ENCODE measurements at regions not wholly inside any gene's neighbourhood (a gene's known extent, or its start where the extent isn't known, plus 50 kb on each side); places are given as distances from the start of the nearest gene placed in this dataset.

DNA sequence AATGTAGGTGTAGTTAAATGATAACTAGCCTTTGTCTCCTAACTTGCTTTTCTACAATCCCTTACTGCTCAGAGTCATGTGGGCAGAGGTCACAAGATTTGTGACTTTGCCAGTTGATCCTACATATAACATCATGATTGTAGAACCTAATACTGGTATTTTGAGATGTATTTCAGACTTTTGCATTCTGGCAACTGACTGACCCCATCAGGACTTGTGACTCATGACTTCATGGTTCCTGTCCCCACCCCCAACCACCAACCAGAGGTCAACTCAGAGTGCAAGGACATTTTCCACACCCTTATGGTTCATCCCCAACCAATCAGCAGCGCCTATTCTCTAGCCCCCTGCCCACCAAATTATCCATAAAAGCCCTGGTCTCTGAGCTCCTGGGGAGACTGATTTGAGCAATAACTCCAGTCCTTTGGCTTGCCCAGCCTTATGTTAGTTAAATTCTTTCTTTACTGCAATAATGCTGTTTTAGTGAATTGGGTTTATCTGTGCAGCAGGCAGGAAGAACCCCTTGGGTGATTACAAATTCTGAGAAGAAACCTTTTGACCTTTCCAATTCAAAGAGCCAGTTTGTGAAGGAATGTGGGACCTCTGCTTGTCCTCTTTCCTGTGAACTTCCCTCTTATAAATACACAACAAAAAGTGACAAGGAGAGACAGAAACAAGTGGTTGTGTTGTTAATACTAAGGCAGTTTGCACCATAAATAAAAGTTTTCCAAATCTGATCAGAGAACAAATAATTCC is 588.7 kb downstream of the UTRN start:
- H3K4me1 ChIP-seq, result no peaks in the 10 kb centered on the region
- WGBS, 5 donors, result 67 to 88% (median 74%) methylated on average over 1 of the region's 1 CpG
- H3K4me3 ChIP-seq, result no peak overlapping the region
- no peaks in the 10 kb centered on the region for H3K9me3 ChIP-seq
- DNase-seq, result no peak
- no peak overlapping the region for H3K27ac ChIP-seq
- TF ChIP-seq, protein P1, sequence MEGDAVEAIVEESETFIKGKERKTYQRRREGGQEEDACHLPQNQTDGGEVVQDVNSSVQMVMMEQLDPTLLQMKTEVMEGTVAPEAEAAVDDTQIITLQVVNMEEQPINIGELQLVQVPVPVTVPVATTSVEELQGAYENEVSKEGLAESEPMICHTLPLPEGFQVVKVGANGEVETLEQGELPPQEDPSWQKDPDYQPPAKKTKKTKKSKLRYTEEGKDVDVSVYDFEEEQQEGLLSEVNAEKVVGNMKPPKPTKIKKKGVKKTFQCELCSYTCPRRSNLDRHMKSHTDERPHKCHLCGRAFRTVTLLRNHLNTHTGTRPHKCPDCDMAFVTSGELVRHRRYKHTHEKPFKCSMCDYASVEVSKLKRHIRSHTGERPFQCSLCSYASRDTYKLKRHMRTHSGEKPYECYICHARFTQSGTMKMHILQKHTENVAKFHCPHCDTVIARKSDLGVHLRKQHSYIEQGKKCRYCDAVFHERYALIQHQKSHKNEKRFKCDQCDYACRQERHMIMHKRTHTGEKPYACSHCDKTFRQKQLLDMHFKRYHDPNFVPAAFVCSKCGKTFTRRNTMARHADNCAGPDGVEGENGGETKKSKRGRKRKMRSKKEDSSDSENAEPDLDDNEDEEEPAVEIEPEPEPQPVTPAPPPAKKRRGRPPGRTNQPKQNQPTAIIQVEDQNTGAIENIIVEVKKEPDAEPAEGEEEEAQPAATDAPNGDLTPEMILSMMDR (IDR thresholded peaks at IDR 0.05), result no peak
- TF ChIP-seq POLR2A (IDR thresholded peaks at IDR 0.05), result no peak
- TF ChIP-seq POLR2AphosphoS5 (IDR thresholded peaks at IDR 0.05), result no peak
- no peak for TF ChIP-seq EP300 (IDR thresholded peaks at IDR 0.05)
- H3K27me3 ChIP-seq, result no peaks in the 10 kb centered on the region
- intact Hi-C loops (cut with DNase I; ENCODE audit: low total_unique reads), result no loop called here
- H3K36me3 ChIP-seq, result no peaks in the 10 kb centered on the region

DNA sequence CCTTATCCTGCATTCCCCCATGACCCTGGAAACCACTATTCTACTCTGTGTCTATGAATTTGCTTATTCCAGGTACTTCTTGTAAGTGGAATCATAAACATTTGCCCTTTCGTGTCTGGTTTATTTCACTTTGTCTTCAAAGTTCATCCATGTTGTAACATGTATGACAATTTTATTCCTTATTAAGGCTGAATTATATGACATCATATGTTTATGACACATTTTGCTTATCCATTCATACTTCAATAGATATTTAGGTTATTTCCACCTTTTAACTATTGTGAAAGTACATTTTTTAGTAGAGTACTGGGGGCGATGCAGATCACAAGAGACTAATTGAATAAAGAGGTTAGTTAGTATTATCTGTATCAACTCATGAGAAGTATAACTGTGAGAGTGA is 591.6 kb downstream of the UTRN start:
- no peak for TF ChIP-seq POLR2A (IDR thresholded peaks at IDR 0.05)
- TF ChIP-seq POLR2AphosphoS5 (IDR thresholded peaks at IDR 0.05), result no peak
- TF ChIP-seq EP300 (IDR thresholded peaks at IDR 0.05), result no peak
- TF ChIP-seq, protein P1 (IDR thresholded peaks at IDR 0.05), result no peak

DNA sequence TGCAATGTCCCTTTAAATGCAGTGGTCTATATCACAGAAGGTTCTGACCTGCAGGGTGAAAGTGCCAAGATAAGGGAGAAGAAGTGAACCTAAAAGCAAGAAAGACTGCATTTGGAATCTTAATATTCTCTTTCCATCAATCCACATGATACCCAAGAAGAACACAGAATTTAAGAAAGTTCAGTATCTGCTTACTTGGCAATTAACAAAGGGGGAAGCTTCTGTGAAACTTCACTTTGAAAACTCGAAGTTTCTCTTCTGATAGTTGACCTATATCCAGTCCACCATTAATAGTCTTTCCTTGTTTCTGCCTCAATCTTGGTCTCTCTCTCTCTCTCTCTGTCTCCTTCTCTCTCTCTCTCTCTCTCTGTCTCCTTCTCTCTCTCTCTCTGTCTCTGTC is 592.0 kb downstream of the UTRN start:
- 37 to 65% (median 53%) methylated on average over 1 of the region's 1 CpG for WGBS, 5 donors
- DNase-seq, result no peak
- no peak for TF ChIP-seq POLR2AphosphoS5 (IDR thresholded peaks at IDR 0.05)
- TF ChIP-seq EP300 (IDR thresholded peaks at IDR 0.05), result no peak
- TF ChIP-seq, protein P1 (IDR thresholded peaks at IDR 0.05), result no peak
- TF ChIP-seq POLR2A (IDR thresholded peaks at IDR 0.05), result no peak

More for the DNA sequence above, 591.6 kb downstream of the UTRN start:
- H3K4me3 ChIP-seq, result no peak overlapping the region
- H3K27me3 ChIP-seq, result no peaks in the 10 kb centered on the region
- H3K9me3 ChIP-seq, result no peaks in the 10 kb centered on the region
- no peaks in the 10 kb centered on the region for H3K4me1 ChIP-seq
- no peak for DNase-seq
- WGBS, 5 donors, result 91 to 98% (median 93%) methylated on average over 2 of the region's 2 CpGs
- H3K27ac ChIP-seq, result no peak overlapping the region
- H3K36me3 ChIP-seq, result no peaks in the 10 kb centered on the region
- intact Hi-C loops (cut with DNase I; ENCODE audit: low total_unique reads), result no loop called here

DNA sequence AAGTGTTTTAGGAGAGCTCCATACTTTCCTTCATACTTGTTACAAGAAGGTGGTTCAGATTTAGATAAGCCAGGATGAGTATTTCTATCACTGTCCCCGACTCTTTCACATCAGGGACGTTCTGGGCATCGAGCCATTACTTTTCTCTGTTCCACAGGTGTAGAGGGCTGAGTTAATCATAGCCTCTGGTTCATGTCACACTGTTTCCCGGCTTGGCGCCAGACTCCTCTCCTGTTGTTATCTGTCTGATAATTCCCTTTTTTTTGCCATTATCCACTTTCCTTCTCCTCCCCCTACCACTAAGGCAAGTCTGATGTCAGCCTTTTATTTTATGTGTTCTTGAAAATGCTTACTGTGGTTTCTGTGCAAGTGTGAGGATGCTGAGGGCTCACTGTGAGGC is 593.4 kb downstream of the UTRN start:
- DNase-seq, result no peak
- Histone ChIP-seq H3K9me3 (no peaks in the 10 kb centered on the region), H3K36me3 (no peaks in the 10 kb centered on the region), H3K4me1 (no peaks in the 10 kb centered on the region), H3K4me3 (no peak overlapping the region), H3K27me3 (no peaks in the 10 kb centered on the region), H3K27ac (no peak overlapping the region)
- intact Hi-C loops (cut with DNase I; ENCODE audit: low total_unique reads), result no loop called here
- no peak for TF ChIP-seq POLR2AphosphoS5 (IDR thresholded peaks at IDR 0.05)
- TF ChIP-seq, protein P1 (IDR thresholded peaks at IDR 0.05), result no peak
- no peak for TF ChIP-seq POLR2A (IDR thresholded peaks at IDR 0.05)
- TF ChIP-seq EP300 (IDR thresholded peaks at IDR 0.05), result no peak
- WGBS, 5 donors, result 65 to 82% (median 79%) methylated on average over 5 of the region's 5 CpGs

More for the DNA sequence above, 592.0 kb downstream of the UTRN start:
- H3K4me3 ChIP-seq, result no peak overlapping the region
- H3K36me3 ChIP-seq, result no peaks in the 10 kb centered on the region
- H3K9me3 ChIP-seq, result no peaks in the 10 kb centered on the region
- no peaks in the 10 kb centered on the region for H3K27me3 ChIP-seq
- intact Hi-C loops (cut with DNase I; ENCODE audit: low total_unique reads), result no loop called here
- H3K27ac ChIP-seq, result no peak overlapping the region
- H3K4me1 ChIP-seq, result no peaks in the 10 kb centered on the region
